K562 (cell line): ENCODE measurements at regions not wholly inside any gene's neighbourhood (a gene's known extent, or its start where the extent isn't known, plus 50 kb on each side); places are given as distances from the start of the nearest gene placed in this dataset.

ENCODE experiments used
- ATAC-seq: fragments of 200-7000 bp; cut with Tn5 transposase; 3 replicates; pipeline ENCODE4 v1.9.1; 2020; ENCODE audit warnings: moderate library complexity
- BruUV-seq: library from RNA; stranded (reverse); fragments of 400-500 nt; replicated peaks from 2 replicates; lab custom pipeline; 2021; lab: Mats Ljungman, UMichigan
- CTCF ChIA-PET: fragments of 300-600 bp; formaldehyde crosslinking; extraction: SDS; loops from one replicate; lab custom pipeline; 2021; ENCODE audit warnings: low intra/inter-chr PET ratio; lab: Yijun Ruan, JAX
- POLR2A ChIA-PET: fragments of 300-600, 350-650 bp; sonication (Branson Sonifier 250); formaldehyde crosslinking; extraction: SDS; loops from one replicate; lab custom pipeline; 2021; ENCODE audit warnings: antibody characterized with exemption, inconsistent platforms; lab: Yijun Ruan, JAX
- DNase-seq, 4 experiments: peaks; one replicate each; pipeline versions ENCODE4 v3.0.0 to v3.0.0-alpha.2; 2011 to 2018; ENCODE audit warnings: low spot score in 3 of 4, mixed read lengths in 3 of 4; ENCODE audit errors: extremely low read depth in 1 of 4
- FAIRE-seq: peaks from 2 replicates; lab custom pipeline; 2011; peaks lifted over from hg19 to GRCh38; lab: Jason Lieb, UNC
- H2AFZ ChIP-seq: 2 replicates; pipeline ENCODE4 v1.6.0; 2011; ENCODE audit warnings: low read depth, low read length, control low read depth, inconsistent platforms
- H3K27ac ChIP-seq: fragments of 200-600 bp; 3 replicates; pipeline ENCODE4 v1.8.0; 2011; ENCODE audit warnings: low read depth, mild to moderate bottlenecking, control low read depth, inconsistent platforms, low read length, moderate library complexity, mixed read lengths; ENCODE audit errors: extremely low read depth
- H3K27me3 ChIP-seq, 2 experiments: fragments of 300-600 bp in 1 of 2; 2 replicates in 1 of 2; 3 replicates in 1 of 2; pipeline versions ENCODE4 v1.6.0 to v1.8.0; 2011; ENCODE audit warnings: inconsistent platforms in 2 of 2, low read length in 2 of 2, mild to moderate bottlenecking in 1 of 2, mixed read lengths in 1 of 2, moderate library complexity in 1 of 2; ENCODE audit not compliant: control insufficient read depth in 2 of 2, insufficient read depth in 2 of 2
- H3K36me3 ChIP-seq: fragments of 300-600 bp; 3 replicates; pipeline ENCODE4 v1.8.0; 2011; ENCODE audit warnings: mild to moderate bottlenecking, low read length, inconsistent platforms; ENCODE audit not compliant: control insufficient read depth, insufficient read depth
- H3K4me1 ChIP-seq, 2 experiments: fragments of 200-600 bp in 1 of 2; replicated peaks in 1 of 2; 2 replicates in 1 of 2; 3 replicates in 1 of 2; pipeline versions ENCODE4 v1.5.1 to v1.8.0; 2011; ENCODE audit warnings: inconsistent platforms in 2 of 2, low read length in 2 of 2, mild to moderate bottlenecking in 1 of 2, mixed read lengths in 1 of 2, moderate library complexity in 1 of 2; ENCODE audit not compliant: control insufficient read depth in 2 of 2, insufficient read depth in 2 of 2
- H3K4me2 ChIP-seq: 2 replicates; pipeline ENCODE4 v1.6.1; 2011; ENCODE audit warnings: low read length, control low read depth, inconsistent platforms, mixed read lengths; ENCODE audit not compliant: insufficient read depth
- H3K4me3 ChIP-seq: fragments of 200-600 bp; sonication (generic), shearing (Covaris generic); 2 replicates; pipeline ENCODE4 v1.5.1; 2016; ENCODE audit warnings: control low read depth, inconsistent platforms
- H3K79me2 ChIP-seq: fragments of 200-600 bp; 3 replicates; pipeline ENCODE4 v1.8.0; 2011; ENCODE audit warnings: low read length, inconsistent platforms; ENCODE audit not compliant: control insufficient read depth, insufficient read depth
- H3K9ac ChIP-seq, 2 experiments: 2 replicates each; pipeline versions ENCODE4 v1.6.0 to v1.6.1; 2011; ENCODE audit warnings: low read depth in 2 of 2, low read length in 2 of 2, control low read depth in 1 of 2, inconsistent platforms in 1 of 2, mild to moderate bottlenecking in 1 of 2, mixed read lengths in 1 of 2; ENCODE audit not compliant: insufficient read depth in 1 of 2
- H3K9me1 ChIP-seq: one replicate; pipeline ENCODE4 v1.6.0; 2011; ENCODE audit warnings: inconsistent platforms, mild to moderate bottlenecking, low read length, moderate library complexity; ENCODE audit not compliant: control insufficient read depth, insufficient read depth
- H3K9me3 ChIP-seq: replicated peaks from 2 replicates; pipeline ENCODE4 v1.5.1; 2011; ENCODE audit warnings: low read depth, low read length, inconsistent platforms; ENCODE audit not compliant: control insufficient read depth, insufficient read depth
- H4K20me1 ChIP-seq: replicated peaks from 2 replicates; pipeline ENCODE4 v1.6.1; 2011; ENCODE audit warnings: low read length, inconsistent platforms, mixed read lengths; ENCODE audit not compliant: control insufficient read depth, insufficient read depth
- ATF3 ChIP-seq, 2 experiments: fragments of 450-650 bp in 1 of 2; sonication (generic) in 1 of 2; formaldehyde crosslinking in 1 of 2; IDR thresholded peaks in 1 of 2; conservative IDR thresholded peaks in 1 of 2; 2 replicates each; pipeline versions ENCODE4 v1.6.1 to v1.8.1; 2016 to 2023; ENCODE audit warnings: mild to moderate bottlenecking in 2 of 2, moderate library complexity in 2 of 2, inconsistent platforms in 1 of 2, missing genetic modification reagents in 1 of 2
- FOXK2 ChIP-seq, 2 experiments: fragments of 450-650 bp; IDR thresholded peaks in 1 of 2; conservative IDR thresholded peaks in 1 of 2; 2 replicates each; pipeline ENCODE4 v1.6.1; 2016; ENCODE audit warnings: low read depth in 2 of 2, mild to moderate bottlenecking in 1 of 2
- TAF9B ChIP-seq: fragments of 450-650 bp; IDR thresholded peaks from 2 replicates; pipeline ENCODE4 v1.6.1; 2018; ENCODE audit warnings: mild to moderate bottlenecking; ENCODE audit not compliant: partially characterized antibody
- TBP ChIP-seq: optimal IDR thresholded peaks from 2 replicates; pipeline ENCODE3; 2011; ENCODE audit warnings: low read depth, low read length, improper control_type of control experiment
- TSC22D4 ChIP-seq: fragments of 450-650 bp; IDR thresholded peaks from 2 replicates; pipeline ENCODE4 v1.6.1; 2016; ENCODE audit warnings: missing genetic modification characterization, missing biosample characterization, control low read depth
- ZNF134 ChIP-seq: fragments of 250-450 bp; sonication (Bioruptor Pico); conservative IDR thresholded peaks from 2 replicates; pipeline ENCODE4 v1.4.0; 2020
- ZNF785 ChIP-seq: fragments of 250-450 bp; sonication (Bioruptor Pico); IDR thresholded peaks from 2 replicates; pipeline ENCODE4 v1.4.0; 2020; ENCODE audit warnings: mild to moderate bottlenecking
- WGBS: fragments of 100-300 bp; shearing (Covaris generic); methylation state at CpG from one replicate; pipeline ENCODE4 v1.1.6; 2016; ENCODE audit warnings: low coverage, mixed read lengths; ENCODE audit not compliant: insufficient coverage; ENCODE audit errors: missing lambda C conversion rate; 5-methylcytosine and 5-hydroxymethylcytosine counted together
- in situ Hi-C: fragments of 300-500 bp; cut with MboI; formaldehyde crosslinking; loops from 4 replicates; pipeline ENCODE4 v1.15.0; 2018; ENCODE audit warnings: inconsistent platforms, mixed read lengths
- intact Hi-C: fragments of 100-400 bp; cut with micrococcal nuclease; formaldehyde crosslinking; loops from 2 replicates; pipeline ENCODE4 v1.14.2; 2022
- TF ChIP-seq, protein P1 (sequence below): fragments of 450-650 bp; IDR thresholded peaks from 2 replicates; pipeline ENCODE4 v1.6.1; 2016; ENCODE audit warnings: borderline replicate concordance

DNA sequence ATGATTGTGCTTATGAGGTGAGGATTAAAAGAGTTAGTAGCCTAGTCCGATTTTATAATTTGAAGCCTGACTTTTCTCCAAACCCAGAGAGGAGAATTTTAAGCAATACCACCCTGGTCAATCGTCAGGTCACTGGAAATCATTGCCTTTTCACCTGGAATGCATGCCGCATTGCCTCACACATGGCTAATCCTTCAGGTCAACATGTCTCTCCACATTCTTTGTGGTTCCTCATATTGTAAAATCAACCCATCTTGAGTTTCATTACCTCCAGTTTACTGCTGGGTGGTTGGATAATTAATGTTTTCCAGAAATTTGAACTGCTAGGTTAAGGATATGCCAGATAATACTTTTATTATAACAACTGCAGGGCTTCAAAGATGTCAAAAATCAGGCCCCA, 55.6 kb upstream of the SEMA3E start (continued):
- TF ChIP-seq, protein P1, sequence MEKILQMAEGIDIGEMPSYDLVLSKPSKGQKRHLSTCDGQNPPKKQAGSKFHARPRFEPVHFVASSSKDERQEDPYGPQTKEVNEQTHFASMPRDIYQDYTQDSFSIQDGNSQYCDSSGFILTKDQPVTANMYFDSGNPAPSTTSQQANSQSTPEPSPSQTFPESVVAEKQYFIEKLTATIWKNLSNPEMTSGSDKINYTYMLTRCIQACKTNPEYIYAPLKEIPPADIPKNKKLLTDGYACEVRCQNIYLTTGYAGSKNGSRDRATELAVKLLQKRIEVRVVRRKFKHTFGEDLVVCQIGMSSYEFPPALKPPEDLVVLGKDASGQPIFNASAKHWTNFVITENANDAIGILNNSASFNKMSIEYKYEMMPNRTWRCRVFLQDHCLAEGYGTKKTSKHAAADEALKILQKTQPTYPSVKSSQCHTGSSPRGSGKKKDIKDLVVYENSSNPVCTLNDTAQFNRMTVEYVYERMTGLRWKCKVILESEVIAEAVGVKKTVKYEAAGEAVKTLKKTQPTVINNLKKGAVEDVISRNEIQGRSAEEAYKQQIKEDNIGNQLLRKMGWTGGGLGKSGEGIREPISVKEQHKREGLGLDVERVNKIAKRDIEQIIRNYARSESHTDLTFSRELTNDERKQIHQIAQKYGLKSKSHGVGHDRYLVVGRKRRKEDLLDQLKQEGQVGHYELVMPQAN, result no peak
- no peak for TF ChIP-seq ATF3 (IDR thresholded peaks at IDR 0.05)
- no peak for TF ChIP-seq ATF3 (CRISPR knock-in tag; conservative IDR thresholded peaks at IDR 0.05)
- TF ChIP-seq TBP, result no peak
- no peak for TF ChIP-seq ZNF785
- TF ChIP-seq ZNF134 (CRISPR knock-in tag), result no peak

DNA sequence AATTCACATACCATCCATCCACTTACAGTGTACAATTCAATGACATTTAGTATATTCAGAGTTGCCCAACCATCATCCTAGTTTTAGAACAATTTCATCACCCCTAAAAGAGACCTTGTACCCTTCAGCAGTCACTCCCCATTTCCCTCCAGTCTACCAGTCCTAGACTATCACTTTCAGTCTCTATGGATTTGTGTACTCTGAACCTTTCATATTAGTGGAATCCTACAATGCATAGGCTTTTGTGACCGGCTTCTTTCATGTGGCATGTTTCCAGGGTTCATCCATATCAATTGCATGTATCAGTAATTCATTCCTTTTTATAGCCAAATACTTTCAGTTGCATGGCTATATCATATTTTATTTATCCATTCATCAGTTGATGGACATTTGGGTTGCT, 53.5 kb upstream of the SEMA3E start:
- no TSS peak for BruUV-seq
- TF ChIP-seq TAF9B (no peak), TSC22D4 (tag) (no peak), FOXK2 (conservative IDR thresholded peaks at IDR 0.05 in 1 of 2, IDR thresholded peaks at IDR 0.05 in 1 of 2; ENCODE audit: low read depth in 2 of 2) (no peak)
- Histone ChIP-seq H3K4me3 (no peak overlapping the region), H3K36me3 (no peaks in the 10 kb centered on the region), H3K27ac (no peak overlapping the region), H3K27me3 (no peaks in the 10 kb centered on the region), H2AFZ (no peak overlapping the region), H3K79me2 (no peaks in the 10 kb centered on the region), H3K9me3 (no peaks in the 10 kb centered on the region; the same call in 1 of the 2 replicates), H3K4me2 (no peak overlapping the region), H3K9me1 (no peaks in the 10 kb centered on the region), H3K9ac (no peak overlapping the region), H3K4me1 (no peaks in the 10 kb centered on the region), H4K20me1 (no peaks in the 10 kb centered on the region)
- in situ Hi-C loops (no loop called here), intact Hi-C loops (no loop called here)
- ATAC-seq (no peak), FAIRE-seq (no peak), DNase-seq (no peak)
- ChIA-PET CTCF (no interaction called here), POLR2A (no interaction called here)
- 0% methylated on average over 1 of the region's 1 CpG for WGBS
